AG09309 (cell line): ENCODE measurements at regions not wholly inside any gene's neighbourhood (a gene's known extent, or its start where the extent isn't known, plus 50 kb on each side); places are given as distances from the start of the nearest gene placed in this dataset.
"Not testable (repeated sequence)": the region's sequence is repeated elsewhere in the genome, so short reads cannot be mapped to it uniquely, and the experiment has no call there.

Experiments used
- DNase-seq: peaks from one replicate; pipeline ENCODE4 v3.0.0-alpha.2; 2010; ENCODE audit warnings: low read depth
- H3K4me3 ChIP-seq: 2 replicates; pipeline ENCODE4 v1.5.1; 2011; ENCODE audit warnings: mild to moderate bottlenecking, low read depth, low read length, moderate library complexity; ENCODE audit not compliant: control insufficient read depth
- CTCF ChIP-seq: IDR thresholded peaks from 2 replicates; pipeline ENCODE4 v1.5.1; 2011; ENCODE audit warnings: mild to moderate bottlenecking, low read depth, low read length, inconsistent platforms; ENCODE audit not compliant: insufficient read depth, control insufficient read depth; ENCODE audit errors: missing control alignments

- no peak overlapping the region for H3K4me3 ChIP-seq
- no peak for TF ChIP-seq CTCF
- DNase-seq: no peak
Observed at GRCh38 chr16:58797137-58797801, 63.2 kb upstream of the GOT2 start.

- no peak overlapping the region for H3K4me3 ChIP-seq
- DNase-seq: no peak
- no peak for TF ChIP-seq CTCF
Observed at GRCh38 chr16:58793366-58793765, 59.2 kb upstream of the GOT2 start.

GRCh38 chr16:58792188-58792587, 58.1 kb upstream of the GOT2 start:
- no peak for DNase-seq
- TF ChIP-seq CTCF: no peak
- H3K4me3 ChIP-seq: no peak overlapping the region

GRCh38 chr16:58790816-58791557, 56.9 kb upstream of the GOT2 start:
- not testable (repeated sequence) for H3K4me3 ChIP-seq, DNase-seq

- no peak for DNase-seq
- no peak for TF ChIP-seq CTCF
- H3K4me3 ChIP-seq: no peak overlapping the region
Observed at GRCh38 chr16:58789351-58789750, 55.2 kb upstream of the GOT2 start.
